RWPE1 (cell line): ENCODE measurements at regions not wholly inside any gene's neighbourhood (a gene's known extent, or its start where the extent isn't known, plus 50 kb on each side); places are given as distances from the start of the nearest gene placed in this dataset.

Experiments used
- CTCF ChIA-PET: fragments of 350-600 bp; sonication (Branson Sonifier 250); formaldehyde crosslinking; extraction: SDS; loops from one replicate; lab custom pipeline; 2021; lab: Yijun Ruan, JAX
- POLR2A ChIA-PET: fragments of 400-600 bp; formaldehyde crosslinking; extraction: SDS; loops from one replicate; lab custom pipeline; 2020; ENCODE audit warnings: antibody characterized with exemption; ENCODE audit not compliant: low non-redundant PET; lab: Yijun Ruan, JAX
- DNase-seq: peaks from one replicate; pipeline ENCODE4 v3.0.0; 2012; ENCODE audit warnings: low spot score
- H3K27ac ChIP-seq: fragments of 450-650 bp; 2 replicates; pipeline ENCODE4 v1.5.1; 2017
- TF ChIP-seq, protein P1 (sequence below): fragments of 450-650 bp; conservative IDR thresholded peaks from 2 replicates; pipeline ENCODE4 v1.5.1; 2017; ENCODE audit warnings: low read depth, mild to moderate bottlenecking

GRCh38 chrX:40418146-40418812, 162.5 kb upstream of the ATP6AP2 start:
- ChIA-PET POLR2A (no interaction called here), CTCF (interaction anchor here (0.6 kb wide), 1 partner anchor 795 kb away, joined by 3 read pairs; no protein-coding TSS in a partner anchor)
- DNase-seq: peak; percentile 3
- TF ChIP-seq, protein P1, sequence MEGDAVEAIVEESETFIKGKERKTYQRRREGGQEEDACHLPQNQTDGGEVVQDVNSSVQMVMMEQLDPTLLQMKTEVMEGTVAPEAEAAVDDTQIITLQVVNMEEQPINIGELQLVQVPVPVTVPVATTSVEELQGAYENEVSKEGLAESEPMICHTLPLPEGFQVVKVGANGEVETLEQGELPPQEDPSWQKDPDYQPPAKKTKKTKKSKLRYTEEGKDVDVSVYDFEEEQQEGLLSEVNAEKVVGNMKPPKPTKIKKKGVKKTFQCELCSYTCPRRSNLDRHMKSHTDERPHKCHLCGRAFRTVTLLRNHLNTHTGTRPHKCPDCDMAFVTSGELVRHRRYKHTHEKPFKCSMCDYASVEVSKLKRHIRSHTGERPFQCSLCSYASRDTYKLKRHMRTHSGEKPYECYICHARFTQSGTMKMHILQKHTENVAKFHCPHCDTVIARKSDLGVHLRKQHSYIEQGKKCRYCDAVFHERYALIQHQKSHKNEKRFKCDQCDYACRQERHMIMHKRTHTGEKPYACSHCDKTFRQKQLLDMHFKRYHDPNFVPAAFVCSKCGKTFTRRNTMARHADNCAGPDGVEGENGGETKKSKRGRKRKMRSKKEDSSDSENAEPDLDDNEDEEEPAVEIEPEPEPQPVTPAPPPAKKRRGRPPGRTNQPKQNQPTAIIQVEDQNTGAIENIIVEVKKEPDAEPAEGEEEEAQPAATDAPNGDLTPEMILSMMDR: no peak
- no peak overlapping the region for H3K27ac ChIP-seq

DNA sequence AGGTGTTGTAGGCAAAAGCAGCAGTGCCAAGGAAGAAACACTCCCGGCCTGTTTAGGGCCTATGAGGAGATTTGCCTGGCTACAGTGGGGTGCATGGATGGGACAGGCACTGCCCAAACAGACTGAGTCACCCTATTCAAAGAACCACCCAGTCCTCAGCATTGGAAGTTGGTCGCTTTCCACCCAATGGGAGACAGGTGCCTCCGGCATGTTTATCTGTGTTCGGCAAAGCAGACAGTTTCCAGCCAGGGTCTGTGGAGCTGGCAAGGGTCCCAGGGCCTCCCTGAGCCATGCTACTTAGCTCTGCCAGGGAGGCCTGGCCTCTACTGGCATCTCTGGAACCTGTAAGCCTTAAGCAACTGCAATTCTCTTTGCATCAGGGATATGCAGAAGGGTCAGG, 165.1 kb upstream of the ATP6AP2 start:
- TF ChIP-seq, protein P1: no peak
- no peak overlapping the region for H3K27ac ChIP-seq
- CTCF ChIA-PET: no interaction called here
- no peak for DNase-seq
- POLR2A ChIA-PET: no interaction called here

- DNase-seq: no peak
- no peak overlapping the region for H3K27ac ChIP-seq
- TF ChIP-seq, protein P1: no peak
- ChIA-PET POLR2A (no interaction called here), CTCF (no interaction called here)
These were observed 166.4 kb upstream of the ATP6AP2 start for GRCh38 chrX:40414335-40414734.

DNA sequence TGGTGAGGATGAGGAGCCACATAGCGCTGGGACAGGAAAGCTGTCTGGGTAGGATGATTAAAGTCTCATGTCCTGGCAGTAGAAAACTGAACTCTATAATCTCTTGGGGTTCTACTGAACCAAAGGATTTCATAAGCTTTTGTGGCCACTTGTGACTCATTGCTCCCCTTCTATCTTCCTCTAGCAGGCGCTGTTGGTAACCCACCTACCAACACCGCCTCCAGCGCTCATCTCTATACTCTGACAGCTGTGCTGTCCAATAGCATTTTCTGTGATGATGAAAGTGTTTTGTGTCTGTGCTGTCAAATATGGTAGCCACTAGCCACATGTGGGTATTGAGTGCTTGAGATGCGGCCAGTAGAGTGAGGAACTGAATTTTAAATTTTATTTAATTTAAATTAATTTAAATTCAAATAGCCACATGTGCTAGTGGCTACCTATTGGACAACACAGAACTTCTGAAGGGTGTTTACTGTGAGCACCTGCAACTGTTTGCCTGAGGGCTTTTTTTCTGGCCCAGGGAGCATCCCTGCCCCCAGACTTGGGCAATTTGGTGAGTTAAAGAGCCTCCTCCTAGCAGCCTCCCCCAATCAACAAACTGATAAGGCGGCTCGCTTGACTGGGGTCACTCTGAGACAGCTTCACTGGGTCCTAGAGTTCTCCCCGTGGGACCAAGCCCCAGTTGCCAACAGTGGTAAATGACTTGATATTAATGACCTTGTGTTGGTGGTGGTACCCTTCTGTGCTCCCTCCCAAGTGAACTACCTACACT, 169.2 kb upstream of the ATP6AP2 start:
- POLR2A ChIA-PET: no interaction called here
- CTCF ChIA-PET: no interaction called here
- H3K27ac ChIP-seq: no peak overlapping the region
- TF ChIP-seq, protein P1: no peak
- no peak for DNase-seq

- CTCF ChIA-PET: no interaction called here
These were observed 169.9 kb upstream of the ATP6AP2 start for GRCh38 chrX:40410859-40411258.

GRCh38 chrX:40406330-40406859, 174.4 kb upstream of the ATP6AP2 start:
- no peak overlapping the region for H3K27ac ChIP-seq
- TF ChIP-seq, protein P1: no peak
- ChIA-PET POLR2A (no interaction called here), CTCF (no interaction called here)
- no peak for DNase-seq

More at GRCh38 chrX:40410859-40411258, 169.9 kb upstream of the ATP6AP2 start:
- DNase-seq: no peak
- H3K27ac ChIP-seq: no peak overlapping the region
- POLR2A ChIA-PET: no interaction called here
- TF ChIP-seq, protein P1: no peak
